Choroid plexus epithelial cell (primary cell): ENCODE measurements at regions not wholly inside any gene's neighbourhood (a gene's known extent, or its start where the extent isn't known, plus 50 kb on each side); places are given as distances from the start of the nearest gene placed in this dataset.

Source experiments
- DNase-seq: peaks from one replicate; pipeline ENCODE4 v3.0.0-alpha.2; 2010; ENCODE audit warnings: low read depth
- H3K4me3 ChIP-seq: 2 replicates; pipeline ENCODE4 v1.5.1; 2011; ENCODE audit warnings: low read depth, mild to moderate bottlenecking, control low read depth, low read length, moderate library complexity
- TF ChIP-seq, protein P1 (sequence below): conservative IDR thresholded peaks from 2 replicates; pipeline ENCODE4 v1.5.1; 2011; ENCODE audit warnings: low read depth, mild to moderate bottlenecking, control low read depth, inconsistent platforms, low read length, moderate library complexity

- DNase-seq, result no peak
- TF ChIP-seq, protein P1, sequence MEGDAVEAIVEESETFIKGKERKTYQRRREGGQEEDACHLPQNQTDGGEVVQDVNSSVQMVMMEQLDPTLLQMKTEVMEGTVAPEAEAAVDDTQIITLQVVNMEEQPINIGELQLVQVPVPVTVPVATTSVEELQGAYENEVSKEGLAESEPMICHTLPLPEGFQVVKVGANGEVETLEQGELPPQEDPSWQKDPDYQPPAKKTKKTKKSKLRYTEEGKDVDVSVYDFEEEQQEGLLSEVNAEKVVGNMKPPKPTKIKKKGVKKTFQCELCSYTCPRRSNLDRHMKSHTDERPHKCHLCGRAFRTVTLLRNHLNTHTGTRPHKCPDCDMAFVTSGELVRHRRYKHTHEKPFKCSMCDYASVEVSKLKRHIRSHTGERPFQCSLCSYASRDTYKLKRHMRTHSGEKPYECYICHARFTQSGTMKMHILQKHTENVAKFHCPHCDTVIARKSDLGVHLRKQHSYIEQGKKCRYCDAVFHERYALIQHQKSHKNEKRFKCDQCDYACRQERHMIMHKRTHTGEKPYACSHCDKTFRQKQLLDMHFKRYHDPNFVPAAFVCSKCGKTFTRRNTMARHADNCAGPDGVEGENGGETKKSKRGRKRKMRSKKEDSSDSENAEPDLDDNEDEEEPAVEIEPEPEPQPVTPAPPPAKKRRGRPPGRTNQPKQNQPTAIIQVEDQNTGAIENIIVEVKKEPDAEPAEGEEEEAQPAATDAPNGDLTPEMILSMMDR, result no peak
- H3K4me3 ChIP-seq, result no peak overlapping the region
These were observed 168.7 kb upstream of the FMN2 start for GRCh38 chr1:239922778-239923522.

DNA sequence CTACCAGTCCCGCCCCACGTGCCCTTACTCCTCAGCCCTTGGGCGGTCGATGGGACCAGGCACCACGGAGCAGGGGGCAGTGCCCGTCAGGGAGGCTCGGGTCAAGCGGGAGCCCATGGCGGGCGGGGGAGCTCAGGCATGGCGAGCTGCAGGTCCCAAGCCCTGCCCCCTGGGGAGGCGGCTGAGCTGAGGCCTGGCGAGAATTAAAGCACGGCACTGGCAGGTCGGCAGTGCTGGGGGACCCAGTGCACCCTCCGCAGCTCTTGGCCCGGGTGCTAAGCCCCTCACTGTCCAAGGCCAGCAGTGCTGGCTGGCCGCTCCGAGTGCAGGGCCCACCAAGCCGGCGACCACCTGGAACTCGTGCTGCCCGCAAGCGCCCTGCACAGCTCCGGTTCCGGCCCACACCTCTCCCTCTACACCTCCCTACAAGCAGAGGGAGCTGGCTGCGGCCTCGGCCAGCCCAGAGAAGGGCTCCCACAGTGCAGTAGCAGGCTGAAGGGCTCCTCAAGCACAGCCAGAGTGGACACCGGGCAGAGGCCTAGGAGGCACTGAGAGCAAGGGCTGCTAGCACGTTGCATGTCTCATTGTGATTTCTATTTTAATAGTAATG is 166.8 kb upstream of the FMN2 start:
- H3K4me3 ChIP-seq, result no peak overlapping the region
- TF ChIP-seq, protein P1, result no peak
- DNase-seq, result no peak

- H3K4me3 ChIP-seq, result no peak overlapping the region
- TF ChIP-seq, protein P1, result no peak
- DNase-seq, result no peak
These were observed 165.5 kb upstream of the FMN2 start for GRCh38 chr1:239926184-239926583.

DNA sequence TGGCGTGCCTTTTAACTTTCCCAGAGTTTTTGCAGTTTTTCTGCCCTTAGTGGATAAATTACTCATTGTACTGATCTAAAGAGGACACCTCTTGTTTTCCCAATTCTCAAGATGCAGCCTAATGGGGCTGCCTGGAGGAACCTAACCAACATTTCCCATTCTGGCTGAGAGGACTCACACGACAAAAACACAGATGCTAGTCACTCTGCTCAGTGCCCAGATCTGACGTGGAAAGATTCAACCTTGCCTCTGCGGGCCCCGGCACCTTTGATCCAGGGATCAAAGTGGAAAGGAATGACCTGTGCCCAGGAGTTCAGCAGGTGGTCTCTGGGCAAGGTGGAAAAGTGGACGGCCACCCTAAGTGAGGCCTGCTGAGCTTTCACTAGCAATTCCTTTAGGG is 162.4 kb upstream of the FMN2 start:
- no peak for DNase-seq
- no peak overlapping the region for H3K4me3 ChIP-seq
- TF ChIP-seq, protein P1, result no peak

GRCh38 chr1:239930686-239931262 is 160.9 kb upstream of the FMN2 start:
- peak; percentile 3 for DNase-seq
- no peak overlapping the region for H3K4me3 ChIP-seq
- TF ChIP-seq, protein P1, result no peak

DNA sequence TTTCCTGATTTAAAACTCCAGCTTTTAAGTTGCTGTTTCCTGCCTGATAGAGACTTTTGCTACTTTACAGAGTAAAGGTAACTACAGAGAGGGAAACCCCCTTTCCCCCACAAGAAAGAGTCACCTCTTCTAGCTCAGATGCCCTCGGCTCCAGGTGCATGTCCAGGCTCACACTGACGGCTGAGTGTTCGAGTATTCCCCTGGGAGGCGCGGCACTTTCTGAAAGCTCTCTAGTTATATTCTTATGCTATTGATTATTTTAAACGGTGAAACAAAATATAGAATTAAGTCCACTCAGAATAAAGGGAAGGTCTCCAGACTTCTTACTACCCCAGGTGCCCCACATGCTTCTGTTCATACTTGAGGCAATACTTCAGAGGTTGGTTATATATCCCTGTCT is 160.3 kb upstream of the FMN2 start:
- no peak overlapping the region for H3K4me3 ChIP-seq
- no peak for DNase-seq
- TF ChIP-seq, protein P1, result no peak
